ENCODE measurements at regions not wholly inside any gene's neighbourhood (a gene's known extent, or its start where the extent isn't known, plus 50 kb on each side); places are given as distances from the start of the nearest gene placed in this dataset.
"Not testable (repeated sequence)": the region's sequence is repeated elsewhere in the genome, so short reads cannot be mapped to it uniquely, and the experiment has no call there.

DNA sequence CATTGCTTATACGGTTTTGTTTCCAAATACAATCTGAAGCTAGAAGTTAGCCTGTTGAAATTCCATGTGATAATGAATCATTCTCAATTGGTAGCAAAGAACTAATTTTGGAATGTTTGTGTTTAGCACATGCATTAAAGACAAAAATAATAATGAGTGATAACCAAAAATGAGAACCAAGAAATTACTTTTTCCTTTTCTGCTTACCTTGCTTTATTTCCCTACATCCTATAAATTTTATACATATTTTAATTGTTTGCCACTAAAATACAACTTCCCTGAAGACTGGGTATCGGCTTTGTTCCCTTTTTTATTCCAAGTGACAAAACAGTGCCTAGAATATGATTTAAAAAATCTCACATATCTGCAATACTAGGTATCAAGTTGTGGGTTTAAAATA lies 203.8 kb upstream of the TACR3 start:
- DNase-seq: no peak
- intact Hi-C loops (cut with DNase I): no loop called here

GRCh38 chr4:103918214-103918613 lies 198.4 kb upstream of the TACR3 start:
- intact Hi-C loops (cut with DNase I): loop anchor here (10.0 kb wide), 1 partner anchor 703 kb away; no protein-coding TSS in a partner anchor
- DNase-seq: no peak

DNA sequence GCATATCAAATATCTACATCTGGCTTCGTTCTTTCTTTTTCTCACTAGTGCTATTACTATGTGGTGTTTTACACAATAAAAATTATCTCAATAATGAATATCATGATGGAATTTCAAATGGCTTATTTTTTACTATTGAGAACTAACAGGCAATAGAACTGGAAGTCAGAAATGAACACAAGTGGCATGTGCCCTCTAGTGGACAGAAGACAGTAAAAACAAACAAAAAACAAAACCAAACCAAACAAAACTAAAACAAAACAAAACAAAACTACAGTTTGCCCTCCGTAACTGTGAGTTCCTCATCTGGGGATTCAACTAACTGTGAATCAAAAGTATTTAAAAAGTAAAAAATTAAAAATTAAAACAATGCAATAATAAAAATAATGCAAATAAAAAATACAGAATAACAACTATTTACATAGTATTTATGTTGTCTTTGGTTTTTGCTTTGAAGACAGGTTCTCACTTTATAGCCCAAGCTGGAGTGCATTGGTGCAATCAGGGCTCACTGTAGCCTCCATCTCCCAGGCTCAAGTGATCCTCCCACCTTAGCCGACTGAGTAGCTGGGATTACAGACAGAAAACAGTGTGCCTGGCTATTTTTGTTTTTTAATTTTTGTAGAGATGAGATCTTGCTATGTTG lies 195.6 kb upstream of the TACR3 start:
- DNase-seq: peak in 2 of 42 donors; percentile 3 to 10
- intact Hi-C loops (cut with DNase I): loop anchor here (10.0 kb wide), 1 partner anchor 701 kb away; no protein-coding TSS in a partner anchor

- intact Hi-C loops (cut with DNase I): no loop called here
- DNase-seq: no peak
These were observed 187.6 kb upstream of the TACR3 start for GRCh38 chr4:103907414-103907813.

GRCh38 chr4:103904123-103904522 lies 184.3 kb upstream of the TACR3 start:
- intact Hi-C loops (cut with DNase I): no loop called here
- no peak for DNase-seq

- no peak for DNase-seq
- intact Hi-C loops (cut with DNase I): no loop called here
These were observed 182.9 kb upstream of the TACR3 start for GRCh38 chr4:103902730-103903129.

DNA sequence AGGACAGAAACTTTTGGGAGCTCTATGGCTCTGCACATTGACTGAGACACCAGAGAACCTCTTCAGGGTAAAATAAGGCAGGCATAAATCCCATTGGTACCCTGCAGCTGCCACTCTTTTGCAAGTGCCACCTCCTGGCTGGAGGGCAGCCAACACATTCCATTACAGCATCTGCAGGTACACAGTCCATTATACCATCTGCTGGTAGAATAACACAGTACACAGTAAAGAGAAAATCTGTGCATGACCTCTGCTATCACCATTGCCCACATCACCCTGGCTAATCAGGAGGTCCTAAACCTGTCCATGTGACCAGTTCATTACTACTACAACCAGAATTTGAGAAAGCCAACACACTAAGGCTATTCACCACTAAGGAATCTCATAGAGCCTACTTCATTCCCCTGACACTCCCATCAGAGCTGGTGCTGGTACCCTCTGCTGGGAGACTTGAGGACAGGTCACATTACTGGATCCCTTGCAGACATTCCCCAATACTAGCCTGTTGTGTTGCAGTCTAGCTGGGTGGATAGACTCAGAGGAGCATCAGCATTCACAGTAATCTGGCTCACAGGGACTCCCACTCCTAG lies 176.2 kb upstream of the TACR3 start:
- intact Hi-C loops (cut with DNase I): no loop called here
- DNase-seq: no peak

GRCh38 chr4:103892586-103892985 lies 172.8 kb upstream of the TACR3 start:
- intact Hi-C loops (cut with DNase I): no loop called here
- DNase-seq: no peak

DNA sequence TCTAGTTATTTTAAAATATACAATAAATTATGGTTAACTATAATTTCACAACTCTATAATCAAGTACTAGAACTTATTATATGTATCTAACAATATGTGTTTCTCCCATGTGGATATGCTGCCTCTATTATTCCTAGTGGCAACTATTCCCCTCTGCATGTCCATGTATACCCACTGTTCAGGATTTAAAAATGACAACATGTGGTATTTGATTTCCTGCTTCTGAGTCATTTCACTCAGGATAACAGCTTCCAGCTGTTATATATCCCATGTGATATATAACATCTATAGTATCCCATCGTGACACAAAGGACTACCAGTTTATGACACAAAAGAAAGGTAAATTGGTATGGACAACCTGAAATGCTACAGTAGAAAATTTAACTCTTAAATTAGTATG lies 167.4 kb upstream of the TACR3 start:
- intact Hi-C loops (cut with DNase I): no loop called here
- no peak for DNase-seq

DNA sequence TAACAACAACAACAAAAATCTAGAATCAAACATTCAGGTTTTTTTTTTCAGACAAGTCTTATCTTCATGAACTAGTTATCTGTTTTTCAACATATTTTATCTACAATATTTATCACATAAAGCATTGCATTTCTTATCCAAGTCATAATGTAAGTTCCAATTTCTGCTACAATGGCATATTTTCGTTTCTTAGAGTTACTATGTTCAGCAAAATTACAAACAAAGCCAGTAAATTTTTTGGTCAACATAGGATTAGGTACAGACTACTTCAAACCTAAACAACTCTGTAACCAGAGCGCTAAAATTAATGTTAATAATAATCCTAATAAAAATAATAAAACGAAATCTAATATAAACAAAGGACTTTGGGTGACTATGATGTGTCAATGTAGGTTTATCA lies 165.4 kb upstream of the TACR3 start:
- no peak for DNase-seq
- intact Hi-C loops (cut with DNase I): no loop called here

- DNase-seq: no peak
- intact Hi-C loops (cut with DNase I): no loop called here
These were observed 147.5 kb upstream of the TACR3 start for GRCh38 chr4:103867311-103867710.

DNA sequence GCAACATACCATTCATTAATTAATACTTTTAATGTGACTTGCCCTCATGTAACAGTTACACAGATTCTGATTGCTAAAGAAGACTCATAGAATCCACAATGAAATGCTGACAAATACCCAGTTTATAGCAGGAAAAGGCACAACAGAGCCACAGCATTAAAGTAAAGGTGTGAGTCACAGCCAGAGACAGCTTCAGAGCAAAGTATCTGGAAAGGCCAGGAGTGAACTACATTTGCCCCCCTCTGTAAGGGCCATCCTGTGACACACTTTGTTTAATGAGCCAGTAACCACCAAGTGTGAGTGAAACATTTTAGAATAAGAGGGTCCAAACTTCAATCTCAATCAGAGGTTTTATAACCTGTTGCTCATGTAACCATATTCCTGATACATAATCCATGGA lies 133.8 kb upstream of the TACR3 start:
- no peak for DNase-seq
- intact Hi-C loops (cut with DNase I): no loop called here

DNA sequence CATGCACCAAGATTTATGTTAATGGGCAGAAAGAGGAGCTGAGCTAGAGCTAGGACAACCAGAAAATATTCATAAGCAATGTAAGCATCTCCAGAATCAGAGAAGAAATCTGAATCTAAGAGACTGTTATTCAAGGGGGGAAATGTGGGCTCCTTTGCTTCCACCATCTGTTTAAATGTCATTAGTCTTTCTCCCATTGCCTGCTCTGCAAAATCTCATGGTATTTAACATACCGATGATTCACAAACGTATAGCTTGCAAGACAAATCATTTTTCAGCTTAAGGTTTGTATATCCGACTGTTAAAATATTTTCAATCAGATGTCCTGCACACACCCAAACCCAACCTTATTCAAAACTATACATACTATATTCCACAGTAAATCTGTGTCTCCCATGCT lies 133.4 kb upstream of the TACR3 start:
- intact Hi-C loops (cut with DNase I): no loop called here
- DNase-seq: no peak

- intact Hi-C loops (cut with DNase I): no loop called here
- DNase-seq: no peak
These were observed 125.3 kb upstream of the TACR3 start for GRCh38 chr4:103845075-103845474.

DNA sequence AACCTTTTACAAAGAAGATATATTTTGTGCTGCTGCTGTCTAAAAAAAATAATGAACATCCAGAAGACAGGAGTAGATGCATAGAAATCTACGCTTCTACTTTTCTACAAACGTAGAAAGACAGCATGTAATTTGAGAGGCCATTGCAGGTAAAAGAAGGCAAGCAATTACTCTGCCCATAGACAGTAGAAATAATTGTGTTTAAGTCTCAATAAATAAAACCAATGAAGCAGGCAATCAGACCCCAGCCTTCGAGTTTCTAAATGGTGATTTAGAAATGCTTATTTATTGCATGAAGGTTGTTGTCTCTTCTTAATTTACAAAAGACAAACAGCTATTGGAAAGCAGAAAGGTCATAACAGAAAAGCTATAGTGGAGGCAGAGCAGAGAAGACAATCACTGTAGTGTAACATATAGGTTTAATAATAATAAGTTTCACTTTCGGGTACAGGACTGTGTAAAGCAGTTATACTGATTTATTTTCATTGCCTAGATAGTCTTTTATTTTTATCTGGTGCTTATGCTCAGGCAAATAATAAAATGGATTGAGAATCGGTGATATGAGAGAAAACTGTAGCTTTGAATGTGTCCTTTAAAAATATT lies 123.0 kb upstream of the TACR3 start:
- intact Hi-C loops (cut with DNase I): no loop called here
- DNase-seq: no peak

DNA sequence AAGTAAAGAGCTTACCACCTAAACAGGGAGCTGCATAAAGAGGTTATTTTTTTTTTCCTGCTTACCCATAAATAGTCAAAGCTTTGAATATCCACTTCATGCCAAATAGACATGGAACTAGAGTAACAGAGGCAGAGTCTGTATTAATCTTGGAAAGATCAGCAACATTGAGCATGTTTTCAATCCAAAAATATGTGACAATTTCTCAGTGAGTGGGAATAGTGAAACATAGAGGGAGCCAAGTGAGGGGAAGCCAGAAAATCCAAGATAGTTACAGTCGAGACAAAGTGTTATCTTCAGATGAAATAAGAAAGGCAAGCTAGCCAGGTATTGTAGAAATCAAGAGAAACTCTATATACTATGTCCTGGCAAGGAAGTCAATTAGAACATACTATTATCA lies 122.3 kb upstream of the TACR3 start:
- intact Hi-C loops (cut with DNase I): no loop called here
- DNase-seq: no peak

- intact Hi-C loops (cut with DNase I): not testable (repeated sequence)
These were observed 90.5 kb upstream of the TACR3 start for GRCh38 chr4:103810308-103810707.

DNA sequence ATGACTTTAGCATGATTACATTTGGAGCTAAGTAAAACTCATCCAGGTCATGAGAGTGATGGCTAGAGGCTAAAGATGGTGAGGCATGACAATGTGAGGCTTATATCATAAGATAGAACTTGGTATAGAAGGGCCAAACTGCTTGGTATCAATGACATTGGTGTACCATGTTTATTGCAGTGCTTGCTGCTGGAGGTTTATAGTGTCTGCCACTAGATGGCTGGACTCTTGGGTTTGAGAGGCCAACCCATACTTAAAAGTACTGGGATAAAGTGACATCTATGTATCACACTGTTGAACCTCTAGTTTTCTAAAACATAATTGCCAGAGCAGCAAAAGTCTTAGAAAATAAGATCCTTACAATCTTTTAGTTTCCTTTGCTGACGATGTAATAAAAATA lies 83.0 kb upstream of the TACR3 start:
- DNase-seq: no peak
- intact Hi-C loops (cut with DNase I): no loop called here

More at GRCh38 chr4:103810308-103810707, 90.5 kb upstream of the TACR3 start:
- DNase-seq: not testable (repeated sequence)

- intact Hi-C loops (cut with DNase I): no loop called here
- DNase-seq: no peak
These were observed 67.3 kb upstream of the TACR3 start for GRCh38 chr4:103787057-103787456.

DNA sequence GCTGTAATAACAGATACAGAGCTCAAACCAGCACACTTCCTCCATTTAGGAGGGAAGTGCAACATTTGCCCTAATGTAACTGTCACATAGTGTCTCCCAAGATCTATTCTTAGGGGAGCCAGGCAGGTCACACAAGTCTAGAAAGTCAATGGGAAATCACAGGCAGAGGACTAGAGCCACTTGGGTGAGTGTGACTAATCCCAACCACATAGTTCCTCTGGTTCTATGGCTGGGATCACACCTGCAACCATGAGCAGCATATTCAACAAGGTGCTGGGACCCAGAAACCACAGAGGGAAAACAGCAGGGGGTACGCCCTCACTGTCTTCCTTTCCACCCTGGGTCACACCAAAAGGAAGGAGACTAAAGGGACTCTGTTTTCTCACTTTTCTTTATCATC lies 66.8 kb upstream of the TACR3 start:
- intact Hi-C loops (cut with DNase I): no loop called here
- no peak for DNase-seq

DNA sequence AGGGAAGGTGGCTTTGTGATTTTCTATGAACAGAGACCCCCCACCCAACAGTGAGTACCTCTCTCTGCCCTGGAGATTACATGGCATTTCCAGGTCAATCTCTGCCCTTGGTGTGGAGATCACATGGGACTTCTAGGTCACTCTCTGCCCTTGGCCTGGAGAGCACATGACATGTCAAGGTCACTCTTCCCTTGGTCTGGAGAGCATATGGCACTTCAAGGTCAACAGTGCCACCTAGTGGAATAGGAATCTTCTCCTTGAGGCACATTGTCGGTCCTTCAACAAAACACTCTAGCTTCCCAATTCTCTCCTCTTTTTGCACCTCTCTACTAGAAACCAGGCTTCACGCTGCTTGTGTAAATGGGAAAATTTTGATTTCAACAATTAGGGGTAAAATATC lies 66.2 kb upstream of the TACR3 start:
- intact Hi-C loops (cut with DNase I): no loop called here
- peak in 12 of 42 donors; percentile 3 to 37 (median 14) for DNase-seq

Data from head of caudate nucleus (tissue), 42 donors.